ENCODE measurements at regions not wholly inside any gene's neighbourhood (a gene's known extent, or its start where the extent isn't known, plus 50 kb on each side); places are given as distances from the start of the nearest gene placed in this dataset.

DNA sequence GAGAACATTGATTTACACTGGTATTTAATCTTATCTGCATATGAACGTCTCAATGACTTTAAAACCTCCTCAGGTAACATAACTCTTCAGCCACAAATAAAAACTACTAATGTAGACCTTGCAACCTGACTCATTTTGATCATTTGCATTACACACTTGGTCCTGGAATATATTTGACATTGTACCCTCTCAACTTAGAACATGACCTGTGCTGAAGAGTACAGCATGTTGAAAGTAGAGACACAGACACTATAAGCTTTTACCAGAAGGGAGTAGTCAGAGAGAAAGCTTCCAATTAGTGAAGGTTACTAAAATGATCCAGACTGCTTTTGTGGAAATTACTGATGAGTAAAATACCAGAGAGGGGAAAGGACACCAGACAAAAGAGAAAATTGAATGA lies 390.6 kb upstream of the ANO3 start:
- intact Hi-C loops (cut with DNase I; ENCODE audit: low total_unique reads): no loop called here
- TF ChIP-seq, protein P1, sequence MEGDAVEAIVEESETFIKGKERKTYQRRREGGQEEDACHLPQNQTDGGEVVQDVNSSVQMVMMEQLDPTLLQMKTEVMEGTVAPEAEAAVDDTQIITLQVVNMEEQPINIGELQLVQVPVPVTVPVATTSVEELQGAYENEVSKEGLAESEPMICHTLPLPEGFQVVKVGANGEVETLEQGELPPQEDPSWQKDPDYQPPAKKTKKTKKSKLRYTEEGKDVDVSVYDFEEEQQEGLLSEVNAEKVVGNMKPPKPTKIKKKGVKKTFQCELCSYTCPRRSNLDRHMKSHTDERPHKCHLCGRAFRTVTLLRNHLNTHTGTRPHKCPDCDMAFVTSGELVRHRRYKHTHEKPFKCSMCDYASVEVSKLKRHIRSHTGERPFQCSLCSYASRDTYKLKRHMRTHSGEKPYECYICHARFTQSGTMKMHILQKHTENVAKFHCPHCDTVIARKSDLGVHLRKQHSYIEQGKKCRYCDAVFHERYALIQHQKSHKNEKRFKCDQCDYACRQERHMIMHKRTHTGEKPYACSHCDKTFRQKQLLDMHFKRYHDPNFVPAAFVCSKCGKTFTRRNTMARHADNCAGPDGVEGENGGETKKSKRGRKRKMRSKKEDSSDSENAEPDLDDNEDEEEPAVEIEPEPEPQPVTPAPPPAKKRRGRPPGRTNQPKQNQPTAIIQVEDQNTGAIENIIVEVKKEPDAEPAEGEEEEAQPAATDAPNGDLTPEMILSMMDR (IDR thresholded peaks at IDR 0.05): no peak
- DNase-seq: no peak
- Histone ChIP-seq H3K9me3 (no peaks in the 10 kb centered on the region), H3K4me1 (no peaks in the 10 kb centered on the region), H3K36me3 (no peaks in the 10 kb centered on the region), H3K27ac (no peak overlapping the region), H3K4me3 (no peak overlapping the region), H3K27me3 (peaks cover 0 to 8% of the 10 kb centered on the region in 2 donors)

DNA sequence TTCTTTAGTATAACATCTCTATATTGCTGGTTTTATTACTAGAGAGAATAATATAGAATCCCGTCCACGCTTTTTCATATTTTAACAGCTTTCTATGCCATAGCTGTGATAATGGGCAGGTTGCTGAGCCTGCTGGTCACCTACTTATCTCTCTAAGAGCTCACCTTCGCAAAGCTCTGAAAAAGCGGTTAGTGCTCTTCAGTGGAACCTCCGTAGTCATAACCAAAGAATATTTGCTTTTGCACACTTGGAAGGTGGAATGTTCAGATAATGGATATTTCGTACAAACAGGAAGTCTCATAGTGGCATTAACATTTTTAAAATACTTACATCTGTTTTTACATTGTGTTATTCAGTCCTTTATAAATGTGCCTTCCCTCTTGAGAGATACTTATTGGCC lies 388.9 kb upstream of the ANO3 start:
- Histone ChIP-seq H3K4me3 (no peak overlapping the region), H3K36me3 (no peaks in the 10 kb centered on the region), H3K4me1 (no peaks in the 10 kb centered on the region), H3K27ac (no peak overlapping the region), H3K27me3 (peaks cover 0 to 8% of the 10 kb centered on the region in 2 donors), H3K9me3 (no peaks in the 10 kb centered on the region)
- intact Hi-C loops (cut with DNase I; ENCODE audit: low total_unique reads): no loop called here
- DNase-seq: no peak
- TF ChIP-seq, protein P1 (IDR thresholded peaks at IDR 0.05): no peak

DNA sequence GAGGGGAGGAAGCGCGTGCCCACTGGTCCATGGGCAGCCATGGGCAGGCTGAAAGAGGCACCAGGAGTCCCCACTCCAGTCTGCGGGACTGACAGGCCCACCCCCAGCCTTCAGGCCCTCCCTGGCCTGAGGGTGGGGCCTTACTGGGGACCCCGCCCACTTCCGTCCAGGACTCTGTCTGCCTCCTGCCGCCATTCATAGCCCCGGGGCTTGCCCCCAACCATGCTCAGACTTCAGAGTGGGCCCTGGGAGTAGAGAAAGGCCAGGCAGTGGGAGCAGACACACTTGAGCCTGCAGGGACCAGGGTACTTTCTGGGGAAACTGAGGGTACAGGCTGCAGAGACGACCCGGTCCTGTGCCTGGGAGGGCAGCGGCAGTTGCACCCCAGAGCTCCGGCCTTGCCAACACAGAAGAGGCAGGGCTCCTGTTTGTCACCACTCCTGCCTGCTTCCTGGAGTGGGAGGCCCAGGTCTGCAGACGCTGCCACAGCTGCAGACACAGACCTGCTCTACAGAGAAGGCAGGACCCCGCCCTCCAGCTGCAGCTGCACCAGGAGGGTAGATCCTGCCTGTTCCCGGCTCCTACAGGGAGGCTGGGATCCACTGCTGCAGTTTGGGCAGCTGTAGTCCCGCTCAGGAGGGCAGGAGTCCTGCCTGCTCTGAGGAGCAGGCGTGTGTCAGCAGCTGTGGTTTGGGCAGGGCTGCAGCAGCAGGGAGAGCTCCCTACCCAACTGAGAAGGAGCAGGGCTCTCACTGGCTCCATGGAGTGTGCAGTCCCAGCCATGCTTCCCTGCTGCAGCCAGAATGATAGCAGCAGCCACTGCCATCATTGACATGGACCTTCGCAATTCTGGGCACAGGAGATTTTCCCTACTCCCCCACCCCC lies 387.9 kb upstream of the ANO3 start:
- Histone ChIP-seq H3K27ac (no peak overlapping the region), H3K4me1 (no peaks in the 10 kb centered on the region), H3K36me3 (no peaks in the 10 kb centered on the region), H3K9me3 (no peaks in the 10 kb centered on the region), H3K27me3 (peaks cover 0 to 8% of the 10 kb centered on the region in 2 donors), H3K4me3 (no peak overlapping the region)
- no peak for DNase-seq
- TF ChIP-seq, protein P1 (IDR thresholded peaks at IDR 0.05): no peak
- intact Hi-C loops (cut with DNase I; ENCODE audit: low total_unique reads): no loop called here

DNA sequence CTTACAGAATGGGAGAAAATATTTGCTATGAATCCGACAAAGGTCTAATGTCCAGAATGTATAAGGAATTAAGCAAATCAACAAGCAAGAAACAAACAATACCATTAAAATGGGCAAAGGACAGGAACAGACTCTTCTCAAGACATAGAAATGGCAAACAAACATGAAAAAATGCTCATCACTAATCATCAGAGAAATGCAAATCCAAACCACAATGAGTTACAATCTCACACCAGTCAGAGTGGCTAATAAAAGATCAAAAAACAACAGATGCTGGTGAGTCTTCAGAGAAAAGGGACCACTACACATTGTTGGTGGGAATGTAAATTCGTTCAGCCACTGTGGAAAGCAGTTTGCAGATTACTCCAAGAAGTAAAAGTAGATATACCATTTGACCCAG lies 382.0 kb upstream of the ANO3 start:
- no peak for DNase-seq
- intact Hi-C loops (cut with DNase I; ENCODE audit: low total_unique reads): no loop called here
- Histone ChIP-seq H3K36me3 (no peaks in the 10 kb centered on the region), H3K27ac (no peak overlapping the region), H3K9me3 (no peaks in the 10 kb centered on the region), H3K4me3 (no peak overlapping the region), H3K27me3 (no peaks in the 10 kb centered on the region), H3K4me1 (no peaks in the 10 kb centered on the region)
- TF ChIP-seq, protein P1 (IDR thresholded peaks at IDR 0.05): no peak

DNA sequence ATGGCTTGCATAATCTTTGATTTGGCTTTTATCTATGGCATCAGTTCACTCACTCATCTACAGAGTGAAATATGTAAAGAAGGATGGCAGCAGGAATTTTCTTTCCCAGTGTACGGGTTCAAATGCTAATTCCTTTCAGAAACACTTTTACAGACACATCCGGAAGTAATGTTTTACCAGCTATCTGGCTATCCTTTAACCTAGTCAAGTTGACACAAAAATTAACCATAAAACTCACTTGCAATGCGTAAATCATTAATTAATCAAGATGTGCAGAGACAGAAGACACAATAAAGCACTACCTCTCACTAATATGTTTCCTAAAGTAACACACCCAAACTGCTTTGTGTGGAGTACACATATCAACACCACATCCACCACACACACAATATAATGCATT lies 378.9 kb upstream of the ANO3 start:
- TF ChIP-seq, protein P1 (IDR thresholded peaks at IDR 0.05): no peak
- no peaks in the 10 kb centered on the region for H3K27me3 ChIP-seq
- no peak for DNase-seq
- H3K4me1 ChIP-seq: no peaks in the 10 kb centered on the region
- no peak overlapping the region for H3K27ac ChIP-seq
- no peaks in the 10 kb centered on the region for H3K9me3 ChIP-seq
- no peaks in the 10 kb centered on the region for H3K36me3 ChIP-seq
- intact Hi-C loops (cut with DNase I; ENCODE audit: low total_unique reads): no loop called here
- no peak overlapping the region for H3K4me3 ChIP-seq
